NB4 (cell line): ENCODE measurements at regions not wholly inside any gene's neighbourhood (a gene's known extent, or its start where the extent isn't known, plus 50 kb on each side); places are given as distances from the start of the nearest gene placed in this dataset.

Experiments used
- CTCF ChIP-seq: IDR thresholded peaks from one replicate; pipeline ENCODE4 v1.5.1; 2012; ENCODE audit warnings: low read depth, low read length
- MYC ChIP-seq: IDR thresholded peaks from 2 replicates; pipeline ENCODE4 v1.6.1; 2011; ENCODE audit warnings: low read depth, low read length
- POLR2A ChIP-seq: IDR thresholded peaks from 2 replicates; pipeline ENCODE4 v1.6.1; 2011; ENCODE audit warnings: mild to moderate bottlenecking; ENCODE audit not compliant: insufficient read length; ENCODE audit errors: extremely low read depth
- TF ChIP-seq, protein P1 (sequence below): IDR thresholded peaks from 2 replicates; pipeline ENCODE4 v1.6.1; 2011; ENCODE audit warnings: low read depth, low read length

DNA sequence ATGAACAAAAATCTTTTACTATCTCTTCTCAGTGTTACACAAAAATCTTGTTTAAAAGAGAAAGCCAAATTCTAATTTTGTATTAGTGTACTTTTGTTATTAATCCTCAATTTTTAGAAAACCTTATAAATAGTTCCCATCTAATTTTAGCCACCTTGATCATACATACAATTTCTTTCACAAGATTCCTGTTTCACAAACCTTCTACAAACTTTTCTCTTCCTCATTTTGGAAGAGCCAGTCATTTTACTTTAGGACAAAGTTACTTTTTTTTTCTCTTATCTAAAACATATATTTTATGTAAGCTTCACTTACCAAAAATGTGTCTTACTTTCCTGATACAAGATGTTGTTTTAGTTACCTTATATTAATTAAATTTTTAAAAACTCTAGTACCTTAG, 161.3 kb downstream of the YIPF5 start:
- TF ChIP-seq CTCF (no peak), POLR2A (no peak), MYC (no peak)
- TF ChIP-seq, protein P1, sequence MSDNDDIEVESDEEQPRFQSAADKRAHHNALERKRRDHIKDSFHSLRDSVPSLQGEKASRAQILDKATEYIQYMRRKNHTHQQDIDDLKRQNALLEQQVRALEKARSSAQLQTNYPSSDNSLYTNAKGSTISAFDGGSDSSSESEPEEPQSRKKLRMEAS, result no peak
